Esophagus muscularis mucosa (tissue), 4 donors: ENCODE measurements at regions not wholly inside any gene's neighbourhood (a gene's known extent, or its start where the extent isn't known, plus 50 kb on each side); places are given as distances from the start of the nearest gene placed in this dataset.

ENCODE experiments used
- DNase-seq: peaks from one replicate; pipeline ENCODE4 v3.0.0-alpha.2; 2017; ENCODE audit errors: extremely low spot score
- H3K27ac ChIP-seq, 4 donors: fragments of 200-600 bp; sonication (generic); replicated peaks in 1 of 4; 1 replicate in 3 of 4; 2 replicates in 1 of 4; pipeline ENCODE4 v1.5.1; 2016 to 2019; ENCODE audit warnings: mild to moderate bottlenecking in 1 of 4
- H3K27me3 ChIP-seq, 4 donors: fragments of 200-600 bp; sonication (generic); one replicate each; pipeline versions ENCODE4 v1.5.1 to v1.6.0; 2016 to 2019
- H3K36me3 ChIP-seq, 4 donors: fragments of 200-600 bp; sonication (generic); one replicate each; pipeline ENCODE4 v1.5.1; 2016 to 2019
- H3K4me1 ChIP-seq, 4 donors: fragments of 200-600 bp; sonication (generic); one replicate each; pipeline ENCODE4 v1.5.1; 2016 to 2019
- H3K4me3 ChIP-seq, 4 donors: fragments of 200-600 bp; sonication (generic); 1 replicate in 2 of 4; 2 replicates in 2 of 4; pipeline ENCODE4 v1.5.1; 2016 to 2019; ENCODE audit warnings: mild to moderate bottlenecking in 4 of 4, moderate library complexity in 1 of 4
- H3K9me3 ChIP-seq, 4 donors: fragments of 200-600 bp; sonication (generic); 1 replicate in 3 of 4; 2 replicates in 1 of 4; pipeline ENCODE4 v1.5.1; 2016 to 2019
- EP300 ChIP-seq: sonication (generic); formaldehyde crosslinking; IDR thresholded peaks from one replicate; pipeline ENCODE4 v1.6.1; 2017; ENCODE audit warnings: antibody characterized with exemption
- POLR2A ChIP-seq: fragments of 450-650 bp; IDR thresholded peaks from one replicate; pipeline ENCODE4 v1.6.1; 2017; ENCODE audit warnings: antibody characterized with exemption, moderate library complexity, mild to moderate bottlenecking, low read depth
- POLR2AphosphoS5 ChIP-seq, 2 donors: sonication (generic); formaldehyde crosslinking; IDR thresholded peaks; one replicate each; pipeline ENCODE4 v1.6.1; 2017; ENCODE audit warnings: antibody characterized with exemption in 2 of 2
- WGBS: methylation state at CpG from one replicate; pipeline ENCODE4 v1.1.5; 2018; 5-methylcytosine and 5-hydroxymethylcytosine counted together
- intact Hi-C: fragments of 100-400 bp; cut with DNase I; formaldehyde crosslinking; loops from one replicate; pipeline ENCODE4 v1.15.1; 2023
- TF ChIP-seq, protein P1 (sequence below), 3 experiments: fragments of 200-600 bp in 2 of 3; fragments of 450-650 bp in 1 of 3; sonication (generic) in 2 of 3; IDR thresholded peaks; one replicate each; pipeline ENCODE4 v1.5.1; 2017 to 2019; ENCODE audit warnings: antibody characterized with exemption in 3 of 3, mild to moderate bottlenecking in 2 of 3, moderate library complexity in 1 of 3

DNA sequence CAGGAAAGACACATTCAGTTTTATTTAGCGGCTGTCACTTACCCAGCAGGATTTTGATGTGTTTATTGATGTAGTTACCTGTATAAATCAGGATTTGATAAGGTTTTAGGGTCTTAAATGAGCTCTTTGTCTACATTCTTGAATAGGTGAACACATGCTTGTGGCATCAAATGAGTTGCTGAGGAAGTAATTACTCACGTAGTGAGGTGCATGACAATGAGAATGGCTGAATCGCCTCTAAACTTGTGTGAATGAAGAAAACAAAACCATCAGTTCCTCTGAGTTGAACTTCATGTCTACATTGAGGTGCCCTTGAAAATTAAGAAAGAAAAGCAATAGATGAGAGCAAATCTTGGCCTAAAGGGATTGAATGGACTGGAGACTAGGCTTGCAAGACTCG, 245.6 kb upstream of the SATB1 start:
- TF ChIP-seq POLR2A, result no peak
- no peak for TF ChIP-seq EP300
- no peak for TF ChIP-seq POLR2AphosphoS5 (IDR thresholded peaks at IDR 0.05)
- TF ChIP-seq, protein P1, sequence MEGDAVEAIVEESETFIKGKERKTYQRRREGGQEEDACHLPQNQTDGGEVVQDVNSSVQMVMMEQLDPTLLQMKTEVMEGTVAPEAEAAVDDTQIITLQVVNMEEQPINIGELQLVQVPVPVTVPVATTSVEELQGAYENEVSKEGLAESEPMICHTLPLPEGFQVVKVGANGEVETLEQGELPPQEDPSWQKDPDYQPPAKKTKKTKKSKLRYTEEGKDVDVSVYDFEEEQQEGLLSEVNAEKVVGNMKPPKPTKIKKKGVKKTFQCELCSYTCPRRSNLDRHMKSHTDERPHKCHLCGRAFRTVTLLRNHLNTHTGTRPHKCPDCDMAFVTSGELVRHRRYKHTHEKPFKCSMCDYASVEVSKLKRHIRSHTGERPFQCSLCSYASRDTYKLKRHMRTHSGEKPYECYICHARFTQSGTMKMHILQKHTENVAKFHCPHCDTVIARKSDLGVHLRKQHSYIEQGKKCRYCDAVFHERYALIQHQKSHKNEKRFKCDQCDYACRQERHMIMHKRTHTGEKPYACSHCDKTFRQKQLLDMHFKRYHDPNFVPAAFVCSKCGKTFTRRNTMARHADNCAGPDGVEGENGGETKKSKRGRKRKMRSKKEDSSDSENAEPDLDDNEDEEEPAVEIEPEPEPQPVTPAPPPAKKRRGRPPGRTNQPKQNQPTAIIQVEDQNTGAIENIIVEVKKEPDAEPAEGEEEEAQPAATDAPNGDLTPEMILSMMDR (IDR thresholded peaks at IDR 0.05), result no peak
- WGBS, result 88% methylated on average over 4 of the region's 4 CpGs
- no peak overlapping the region for H3K4me3 ChIP-seq
- no peak for DNase-seq
- H3K4me1 ChIP-seq, result no peaks in the 10 kb centered on the region
- intact Hi-C loops, result no loop called here
- H3K9me3 ChIP-seq, result no peaks in the 10 kb centered on the region
- no peak overlapping the region for H3K27ac ChIP-seq
- no peaks in the 10 kb centered on the region for H3K36me3 ChIP-seq
- H3K27me3 ChIP-seq, result peaks cover 0 to 3% (median 0%) of the 10 kb centered on the region in 4 donors

DNA sequence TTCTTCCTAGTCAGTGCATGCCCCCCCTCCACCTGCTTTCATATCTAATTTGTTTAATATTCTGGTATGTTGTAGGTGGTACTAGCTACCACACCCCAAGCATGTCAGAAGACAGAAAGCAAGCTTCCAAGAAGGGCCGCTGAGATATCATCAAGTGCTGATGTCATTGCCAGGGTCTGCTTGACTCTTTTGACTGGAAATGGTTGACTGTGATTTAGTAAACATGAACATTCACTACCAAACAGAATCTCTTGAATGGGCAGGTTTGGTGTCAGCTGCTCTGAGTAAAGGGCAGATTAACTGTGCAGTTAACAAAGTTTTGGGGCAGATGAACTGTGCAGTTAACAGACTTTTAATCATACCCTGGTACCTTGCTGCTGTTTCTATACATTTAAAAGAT, 244.2 kb upstream of the SATB1 start:
- no peaks in the 10 kb centered on the region for H3K36me3 ChIP-seq
- 89% methylated on average over 1 of the region's 1 CpG for WGBS
- TF ChIP-seq POLR2A, result no peak
- TF ChIP-seq, protein P1 (IDR thresholded peaks at IDR 0.05), result no peak

DNA sequence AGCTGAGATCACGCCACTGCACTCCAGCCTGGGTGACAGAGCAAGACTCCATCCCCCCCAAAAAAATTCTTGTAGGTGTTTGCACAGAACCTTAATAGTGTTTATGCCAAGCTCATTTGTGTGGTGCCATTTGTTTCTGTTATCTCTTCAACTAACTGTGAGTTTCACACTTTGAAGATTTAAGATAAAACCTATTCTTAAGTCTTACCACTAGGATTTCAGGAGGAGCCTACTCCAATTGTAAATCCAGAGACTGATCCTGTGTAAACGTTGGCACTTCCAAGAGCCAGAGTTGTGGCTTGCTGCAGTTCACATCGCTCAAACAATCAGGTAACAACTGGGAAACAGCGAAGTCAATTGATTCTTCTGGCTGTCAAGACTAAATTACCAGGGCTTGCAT, 242.4 kb upstream of the SATB1 start:
- H3K9me3 ChIP-seq, result no peaks in the 10 kb centered on the region
- DNase-seq, result no peak
- no peaks in the 10 kb centered on the region for H3K36me3 ChIP-seq
- no peak overlapping the region for H3K4me3 ChIP-seq
- TF ChIP-seq POLR2AphosphoS5 (IDR thresholded peaks at IDR 0.05), result no peak
- TF ChIP-seq, protein P1 (IDR thresholded peaks at IDR 0.05), result no peak
- TF ChIP-seq POLR2A, result no peak
- TF ChIP-seq EP300, result no peak
- WGBS, result 57% methylated on average over 4 of the region's 4 CpGs
- no peak overlapping the region for H3K27ac ChIP-seq
- no peaks in the 10 kb centered on the region for H3K4me1 ChIP-seq
- H3K27me3 ChIP-seq, result peaks cover 0 to 3% (median 0%) of the 10 kb centered on the region in 4 donors
- intact Hi-C loops, result no loop called here

More for the DNA sequence above, 244.2 kb upstream of the SATB1 start:
- H3K4me3 ChIP-seq, result no peak overlapping the region
- H3K27ac ChIP-seq, result no peak overlapping the region
- peaks cover 0 to 3% (median 0%) of the 10 kb centered on the region in 4 donors for H3K27me3 ChIP-seq
- intact Hi-C loops, result no loop called here
- H3K4me1 ChIP-seq, result no peaks in the 10 kb centered on the region
- no peak for DNase-seq
- H3K9me3 ChIP-seq, result no peaks in the 10 kb centered on the region

DNA sequence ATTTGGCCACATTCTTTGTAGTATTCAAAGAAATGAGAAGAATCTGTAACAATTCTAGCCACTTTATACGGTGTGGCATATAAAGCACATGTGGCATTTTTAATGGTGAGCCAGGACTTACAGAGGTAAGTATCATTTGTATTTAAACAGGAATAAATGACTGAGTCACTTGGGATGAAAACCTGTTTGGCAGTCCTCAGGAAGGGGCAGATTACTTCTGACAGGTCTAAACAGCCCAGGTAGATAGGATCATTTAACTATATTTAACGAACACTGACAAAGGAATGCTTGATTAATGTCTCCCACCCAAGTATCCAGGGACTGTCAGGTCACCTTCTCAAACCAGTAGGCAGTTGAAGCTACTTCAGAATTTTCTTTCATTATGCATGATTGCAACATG, 241.5 kb upstream of the SATB1 start:
- Histone ChIP-seq H3K27me3 (peaks cover 0 to 3% (median 0%) of the 10 kb centered on the region in 4 donors), H3K36me3 (no peaks in the 10 kb centered on the region), H3K4me3 (no peak overlapping the region), H3K27ac (no peak overlapping the region), H3K4me1 (no peaks in the 10 kb centered on the region), H3K9me3 (no peaks in the 10 kb centered on the region)
- 85% methylated on average over 2 of the region's 2 CpGs for WGBS
- TF ChIP-seq POLR2A (no peak), POLR2AphosphoS5 (IDR thresholded peaks at IDR 0.05) (no peak)
- no peak for DNase-seq
- intact Hi-C loops, result no loop called here

DNA sequence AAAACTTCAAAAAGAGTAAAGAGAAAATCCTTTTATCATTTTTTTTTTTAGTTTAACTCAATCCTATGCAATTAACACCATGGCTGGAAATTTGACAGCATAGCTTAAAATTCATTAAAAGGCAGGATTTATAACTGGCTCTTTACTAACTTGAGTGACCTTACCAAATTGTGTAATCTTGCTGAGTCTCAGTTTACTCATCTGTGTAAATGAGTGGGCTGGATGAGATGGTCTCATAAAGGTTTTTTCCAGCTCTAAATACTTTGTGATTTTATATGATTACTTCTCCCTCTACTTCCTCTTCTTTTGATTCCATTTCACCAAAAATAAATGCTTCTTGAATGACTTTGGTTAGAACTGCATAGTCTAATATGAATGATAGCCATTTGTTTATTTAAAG, 234.9 kb upstream of the SATB1 start:
- TF ChIP-seq EP300 (no peak), POLR2AphosphoS5 (IDR thresholded peaks at IDR 0.05) (no peak), POLR2A (no peak)
- TF ChIP-seq, protein P1 (IDR thresholded peaks at IDR 0.05), result no peak
- Histone ChIP-seq H3K36me3 (no peaks in the 10 kb centered on the region), H3K9me3 (no peaks in the 10 kb centered on the region), H3K27me3 (no peaks in the 10 kb centered on the region), H3K4me1 (no peaks in the 10 kb centered on the region), H3K4me3 (no peak overlapping the region), H3K27ac (no peak overlapping the region)
- no peak for DNase-seq
- intact Hi-C loops, result no loop called here
